ENCODE measurements at regions not wholly inside any gene's neighbourhood (a gene's known extent, or its start where the extent isn't known, plus 50 kb on each side); places are given as distances from the start of the nearest gene placed in this dataset.

DNA sequence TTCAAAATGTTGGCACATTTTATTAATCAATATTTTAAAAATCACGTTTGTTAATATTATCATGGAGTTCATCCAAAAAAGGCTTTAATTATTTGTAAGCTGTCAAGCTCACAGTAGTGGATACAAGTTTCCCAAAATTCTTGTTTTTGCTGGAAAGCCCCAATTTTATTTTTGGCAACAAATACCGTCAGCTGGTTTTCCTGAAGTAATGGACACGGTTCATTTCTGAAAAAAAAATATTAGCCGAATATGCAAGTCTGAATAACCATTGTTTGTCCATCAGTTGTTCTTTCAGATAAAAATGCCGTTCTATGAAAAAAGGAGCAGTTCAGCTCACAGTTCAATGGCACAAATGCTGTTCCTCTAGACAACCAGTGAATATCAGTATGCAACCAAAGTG lies 101.5 kb upstream of the RAI14 start:
- no peak overlapping the region for H3K4me3 ChIP-seq
- in situ Hi-C loops (cut with MboI) (no loop called here), intact Hi-C loops (cut with micrococcal nuclease) (no loop called here)
- TF ChIP-seq KLF10 (CRISPR knock-in tag; IDR thresholded peaks at IDR 0.05) (no peak), MED1 (CRISPR knock-in tag; IDR thresholded peaks at IDR 0.05; ENCODE audit: borderline replicate concordance) (no peak), ZNF740 (CRISPR knock-in tag; IDR thresholded peaks at IDR 0.05) (no peak), ZNF740 (tag; IDR thresholded peaks at IDR 0.05) (no peak), NR2F6 (CRISPR knock-in tag; IDR thresholded peaks at IDR 0.05) (no peak), KLF13 (tag; IDR thresholded peaks at IDR 0.05; ENCODE audit: borderline replicate concordance, low read depth) (no peak), PHF8 (IDR thresholded peaks at IDR 0.05; ENCODE audit: borderline replicate concordance, low read length) (no peak), ZNF449 (CRISPR knock-in tag; IDR thresholded peaks at IDR 0.05) (no peak), HNRNPLL (IDR thresholded peaks at IDR 0.05; ENCODE audit: low read depth, low read length, poor library complexity, severe bottlenecking) (no peak), MIER1 (IDR thresholded peaks at IDR 0.05; ENCODE audit: low read depth) (no peak), SLC30A9 (CRISPR knock-in tag; IDR thresholded peaks at IDR 0.05) (no peak), ZNF316 (IDR thresholded peaks at IDR 0.05) (no peak), ZKSCAN3 (CRISPR knock-in tag; IDR thresholded peaks at IDR 0.05) (no peak)
- TF ChIP-seq, protein P1, sequence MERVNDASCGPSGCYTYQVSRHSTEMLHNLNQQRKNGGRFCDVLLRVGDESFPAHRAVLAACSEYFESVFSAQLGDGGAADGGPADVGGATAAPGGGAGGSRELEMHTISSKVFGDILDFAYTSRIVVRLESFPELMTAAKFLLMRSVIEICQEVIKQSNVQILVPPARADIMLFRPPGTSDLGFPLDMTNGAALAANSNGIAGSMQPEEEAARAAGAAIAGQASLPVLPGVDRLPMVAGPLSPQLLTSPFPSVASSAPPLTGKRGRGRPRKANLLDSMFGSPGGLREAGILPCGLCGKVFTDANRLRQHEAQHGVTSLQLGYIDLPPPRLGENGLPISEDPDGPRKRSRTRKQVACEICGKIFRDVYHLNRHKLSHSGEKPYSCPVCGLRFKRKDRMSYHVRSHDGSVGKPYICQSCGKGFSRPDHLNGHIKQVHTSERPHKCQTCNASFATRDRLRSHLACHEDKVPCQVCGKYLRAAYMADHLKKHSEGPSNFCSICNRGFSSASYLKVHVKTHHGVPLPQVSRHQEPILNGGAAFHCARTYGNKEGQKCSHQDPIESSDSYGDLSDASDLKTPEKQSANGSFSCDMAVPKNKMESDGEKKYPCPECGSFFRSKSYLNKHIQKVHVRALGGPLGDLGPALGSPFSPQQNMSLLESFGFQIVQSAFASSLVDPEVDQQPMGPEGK (CRISPR knock-in tag; IDR thresholded peaks at IDR 0.05; ENCODE audit: borderline replicate concordance), result no peak
- TF ChIP-seq, protein P2, sequence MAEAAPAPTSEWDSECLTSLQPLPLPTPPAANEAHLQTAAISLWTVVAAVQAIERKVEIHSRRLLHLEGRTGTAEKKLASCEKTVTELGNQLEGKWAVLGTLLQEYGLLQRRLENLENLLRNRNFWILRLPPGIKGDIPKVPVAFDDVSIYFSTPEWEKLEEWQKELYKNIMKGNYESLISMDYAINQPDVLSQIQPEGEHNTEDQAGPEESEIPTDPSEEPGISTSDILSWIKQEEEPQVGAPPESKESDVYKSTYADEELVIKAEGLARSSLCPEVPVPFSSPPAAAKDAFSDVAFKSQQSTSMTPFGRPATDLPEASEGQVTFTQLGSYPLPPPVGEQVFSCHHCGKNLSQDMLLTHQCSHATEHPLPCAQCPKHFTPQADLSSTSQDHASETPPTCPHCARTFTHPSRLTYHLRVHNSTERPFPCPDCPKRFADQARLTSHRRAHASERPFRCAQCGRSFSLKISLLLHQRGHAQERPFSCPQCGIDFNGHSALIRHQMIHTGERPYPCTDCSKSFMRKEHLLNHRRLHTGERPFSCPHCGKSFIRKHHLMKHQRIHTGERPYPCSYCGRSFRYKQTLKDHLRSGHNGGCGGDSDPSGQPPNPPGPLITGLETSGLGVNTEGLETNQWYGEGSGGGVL (CRISPR knock-in tag; IDR thresholded peaks at IDR 0.05), result no peak
- 36% methylated on average over 5 of the region's 5 CpGs for WGBS (ENCODE audit: insufficient coverage, low coverage, missing lambda C conversion rate)
- no peak for ATAC-seq
- H3K4me1 ChIP-seq (replicated peaks in 1 of 2; ENCODE audit: control insufficient read depth in 2 of 2, insufficient read depth in 2 of 2, low read length in 2 of 2), result peaks cover 3 to 14% of the 10 kb centered on the region in 2 experiments; a peak in 3 of 5 replicates
- H3K9me3 ChIP-seq (replicated peaks; ENCODE audit: control insufficient read depth, insufficient read depth, low read depth, low read length), result no peaks in the 10 kb centered on the region
- H3K36me3 ChIP-seq (ENCODE audit: control insufficient read depth, insufficient read depth, low read length), result no peaks in the 10 kb centered on the region
- H2AFZ ChIP-seq (ENCODE audit: low read depth, low read length), result no peak overlapping the region
- H3K27ac ChIP-seq (ENCODE audit: extremely low read depth, low read depth, low read length), result no peak overlapping the region
- no peak overlapping the region for H3K9ac ChIP-seq (ENCODE audit: insufficient read depth in 1 of 2, low read depth in 2 of 2, low read length in 2 of 2)
- H3K79me2 ChIP-seq (ENCODE audit: control insufficient read depth, insufficient read depth, low read length), result no peaks in the 10 kb centered on the region
- CTCF ChIA-PET (ENCODE audit: low intra/inter-chr PET ratio), result no interaction called here
- no peak for FAIRE-seq
- DNase-seq (ENCODE audit: extremely low read depth in 1 of 4, low spot score in 3 of 4), result no peak
- H3K4me2 ChIP-seq (ENCODE audit: insufficient read depth, low read length), result no peak overlapping the region
- H4K20me1 ChIP-seq (replicated peaks; ENCODE audit: control insufficient read depth, insufficient read depth, low read length), result 0 out of 2 replicates have a peak, but pooled peaks cover 2% of the 10 kb centered on the region
- POLR2A ChIA-PET, result interaction anchor here (1.1 to 2.2 kb wide), 3 partner anchors 12 to 15 kb away, joined by 3 to 8 read pairs (median 3); no protein-coding TSS in a partner anchor
- H3K9me1 ChIP-seq (ENCODE audit: control insufficient read depth, insufficient read depth, low read length), result no peaks in the 10 kb centered on the region
- peaks cover 2 to 8% of the 10 kb centered on the region in 2 experiments; a peak in 2 of 5 replicates for H3K27me3 ChIP-seq (ENCODE audit: control insufficient read depth in 2 of 2, insufficient read depth in 2 of 2, low read length in 2 of 2)
- BruUV-seq (replicated peaks), result no TSS peak

All from K562 (cell line).